H1 (cell line): ENCODE measurements at regions not wholly inside any gene's neighbourhood (a gene's known extent, or its start where the extent isn't known, plus 50 kb on each side); places are given as distances from the start of the nearest gene placed in this dataset.

Source experiments
- CTCF ChIA-PET: fragments of 300-600 bp; sonication (Branson Sonifier 250); formaldehyde crosslinking; loops from one replicate; lab custom pipeline; 2021; ENCODE audit not compliant: partially characterized antibody; lab: Charles Lee
- POLR2A ChIA-PET: fragments of 300-600 bp; sonication (Branson Sonifier 250); formaldehyde crosslinking; loops from one replicate; lab custom pipeline; 2021; ENCODE audit warnings: inconsistent platforms; ENCODE audit not compliant: partially characterized antibody; lab: Charles Lee
- DNase-seq, 2 experiments: peaks; one replicate each; pipeline versions ENCODE4 v3.0.0 to v3.0.0-alpha.2; 2010 to 2022; ENCODE audit warnings: low spot score in 2 of 2, low read depth in 1 of 2, mixed read lengths in 1 of 2
- FAIRE-seq: peaks from 2 replicates; lab custom pipeline; 2011; peaks lifted over from hg19 to GRCh38; lab: Jason Lieb, UNC
- H2AFZ ChIP-seq: 2 replicates; pipeline ENCODE4 v1.8.1; 2012; ENCODE audit warnings: low read length, inconsistent platforms
- H2AK5ac ChIP-seq: 2 replicates; pipeline ENCODE4 v1.6.1; 2013; ENCODE audit warnings: low read depth, low read length
- H2BK120ac ChIP-seq: replicated peaks from 2 replicates; pipeline ENCODE3; 2013; ENCODE audit warnings: low read depth, low read length, inconsistent platforms
- H2BK12ac ChIP-seq: 2 replicates; pipeline ENCODE4 v1.6.1; 2013; ENCODE audit warnings: low read depth, low read length
- H2BK15ac ChIP-seq: 2 replicates; pipeline ENCODE4 v1.6.1; 2013; ENCODE audit warnings: low read length
- H2BK20ac ChIP-seq: 2 replicates; pipeline ENCODE4 v1.6.1; 2013; ENCODE audit warnings: low read length
- H2BK5ac ChIP-seq: 2 replicates; pipeline ENCODE4 v1.6.1; 2013; ENCODE audit warnings: low read depth, low read length
- H3K14ac ChIP-seq: 2 replicates; pipeline ENCODE4 v1.6.1; 2013; ENCODE audit warnings: inconsistent platforms; ENCODE audit not compliant: insufficient read length
- H3K18ac ChIP-seq: 2 replicates; pipeline ENCODE4 v1.6.1; 2013; ENCODE audit warnings: low read length; ENCODE audit errors: extremely low read depth
- H3K23ac ChIP-seq: 2 replicates; pipeline ENCODE4 v1.6.1; 2013; ENCODE audit warnings: inconsistent platforms; ENCODE audit not compliant: insufficient read length
- H3K23me2 ChIP-seq: 2 replicates; pipeline ENCODE4 v1.6.1; 2013; ENCODE audit warnings: low read depth, low read length
- H3K27ac ChIP-seq: 2 replicates; pipeline ENCODE4 v1.6.1; 2011; ENCODE audit warnings: low read depth, low read length, inconsistent platforms
- H3K27me3 ChIP-seq, 4 experiments: replicated peaks in 1 of 4; 1 replicate in 1 of 4; 2 replicates in 3 of 4; pipeline versions ENCODE4 v1.6.1 to v1.8.1; 2011 to 2013; ENCODE audit warnings: low read length in 3 of 4, mild to moderate bottlenecking in 3 of 4, inconsistent platforms in 2 of 4, mixed read lengths in 2 of 4, moderate library complexity in 1 of 4; ENCODE audit not compliant: control insufficient read depth in 3 of 4, insufficient read depth in 3 of 4; ENCODE audit errors: extremely low read depth in 1 of 4
- H3K36me3 ChIP-seq, 4 experiments: 2 replicates each; pipeline versions ENCODE4 v1.6.1 to v1.8.1; 2011 to 2013; ENCODE audit warnings: mild to moderate bottlenecking in 4 of 4, low read length in 3 of 4, moderate library complexity in 2 of 4, control low read depth in 1 of 4, inconsistent platforms in 1 of 4; ENCODE audit not compliant: insufficient read depth in 4 of 4, control insufficient read depth in 2 of 4
- H3K4ac ChIP-seq: replicated peaks from 2 replicates; pipeline ENCODE3; 2013; ENCODE audit warnings: low read length, low read depth, mixed read lengths, inconsistent platforms; ENCODE audit not compliant: insufficient read length
- H3K4me1 ChIP-seq, 4 experiments: replicated peaks in 1 of 4; 1 replicate in 1 of 4; 2 replicates in 3 of 4; pipeline versions ENCODE4 v1.6.1 to v1.8.1; 2011 to 2013; ENCODE audit warnings: low read length in 3 of 4, inconsistent platforms in 2 of 4, mixed read lengths in 1 of 4; ENCODE audit not compliant: insufficient read depth in 4 of 4, control insufficient read depth in 3 of 4
- H3K4me2 ChIP-seq, 2 experiments: 2 replicates each; pipeline versions ENCODE4 v1.6.1 to v1.8.1; 2011 to 2013; ENCODE audit warnings: low read depth in 2 of 2, low read length in 2 of 2, control low read depth in 1 of 2, inconsistent platforms in 1 of 2, mild to moderate bottlenecking in 1 of 2; ENCODE audit not compliant: insufficient read depth in 1 of 2
- H3K4me3 ChIP-seq, 4 experiments: fragments of 200-600, 300-600 bp in 1 of 4; sonication (generic), shearing (Covaris generic), sonication (Bioruptor Twin) in 1 of 4; 2 replicates each; pipeline versions ENCODE4 v1.5.1 to v1.8.1; 2011 to 2016; ENCODE audit warnings: low read length in 4 of 4, low read depth in 3 of 4, control low read depth in 2 of 4, inconsistent platforms in 2 of 4, mild to moderate bottlenecking in 2 of 4, mixed read lengths in 1 of 4, moderate library complexity in 1 of 4; ENCODE audit not compliant: insufficient read depth in 2 of 4; ENCODE audit errors: extremely low read depth in 1 of 4
- H3K56ac ChIP-seq: replicated peaks from 2 replicates; pipeline ENCODE3; 2013; ENCODE audit warnings: low read depth, mild to moderate bottlenecking, mixed read lengths, low read length, inconsistent platforms; ENCODE audit not compliant: insufficient read length
- H3K79me1 ChIP-seq: 2 replicates; pipeline ENCODE4 v1.6.1; 2013; ENCODE audit warnings: low read depth, low read length, control low read depth
- H3K79me2 ChIP-seq, 2 experiments: 2 replicates each; pipeline versions ENCODE4 v1.6.1 to v1.8.1; 2012 to 2013; ENCODE audit warnings: low read length in 2 of 2, mild to moderate bottlenecking in 2 of 2, inconsistent platforms in 1 of 2; ENCODE audit not compliant: insufficient read depth in 2 of 2, control insufficient read depth in 1 of 2
- H3K9ac ChIP-seq, 4 experiments: replicated peaks in 1 of 4; 1 replicate in 1 of 4; 2 replicates in 3 of 4; pipeline versions ENCODE4 v1.6.1 to v1.8.1; 2011 to 2013; ENCODE audit warnings: low read depth in 3 of 4, low read length in 3 of 4, control low read depth in 2 of 4, mild to moderate bottlenecking in 2 of 4, moderate library complexity in 2 of 4, inconsistent platforms in 1 of 4; ENCODE audit errors: extremely low read depth in 1 of 4
- H3K9me3 ChIP-seq, 2 experiments: 2 replicates each; pipeline versions ENCODE4 v1.6.1 to v1.8.1; 2012 to 2013; ENCODE audit warnings: mild to moderate bottlenecking in 2 of 2, moderate library complexity in 2 of 2, control low read depth in 1 of 2, inconsistent platforms in 1 of 2, low read depth in 1 of 2, low read length in 1 of 2, mixed read lengths in 1 of 2; ENCODE audit not compliant: insufficient read depth in 2 of 2
- H4K20me1 ChIP-seq, 2 experiments: replicated peaks in 1 of 2; 2 replicates each; pipeline versions ENCODE3 to v1.8.1; 2011 to 2013; ENCODE audit warnings: inconsistent platforms in 2 of 2, low read length in 2 of 2, mild to moderate bottlenecking in 1 of 2; ENCODE audit not compliant: insufficient read depth in 2 of 2, control insufficient read depth in 1 of 2
- H4K5ac ChIP-seq: 2 replicates; pipeline ENCODE4 v1.6.1; 2013; ENCODE audit warnings: low read length, low read depth, mixed read lengths, inconsistent platforms; ENCODE audit not compliant: insufficient read length
- H4K8ac ChIP-seq: 2 replicates; pipeline ENCODE4 v1.8.0; 2013; ENCODE audit warnings: mild to moderate bottlenecking, moderate library complexity, low read length, inconsistent platforms; ENCODE audit not compliant: insufficient read depth; ENCODE audit errors: extremely low read depth
- H4K91ac ChIP-seq: replicated peaks from 2 replicates; pipeline ENCODE3; 2013; ENCODE audit warnings: low read length, mixed read lengths, inconsistent platforms; ENCODE audit not compliant: insufficient read length
- SP4 ChIP-seq: IDR thresholded peaks from 2 replicates; pipeline ENCODE4 v1.6.1; 2012; ENCODE audit warnings: low read length, inconsistent platforms
- TAF7 ChIP-seq: optimal IDR thresholded peaks from 2 replicates; pipeline ENCODE3; 2011; ENCODE audit warnings: low read depth, mild to moderate bottlenecking, inconsistent platforms, low read length, moderate library complexity, borderline replicate concordance
- WGBS, 2 experiments: shearing (Covaris generic) in 1 of 2; methylation state at CpG; one replicate each; pipeline versions ENCODE4 v1.1.6 to v1.1.7; 2013 to 2015; ENCODE audit warnings: low lambda C conversion rate in 2 of 2, mixed read lengths in 2 of 2, inconsistent platforms in 1 of 2, low coverage in 1 of 2, missing lambda C conversion rate in 1 of 2; ENCODE audit not compliant: insufficient replicate concordance in 2 of 2, insufficient coverage in 1 of 2, insufficient read length in 1 of 2; ENCODE audit errors: extremely low coverage in 1 of 2, missing lambda C conversion rate in 1 of 2; 5-methylcytosine and 5-hydroxymethylcytosine counted together
- TF ChIP-seq, protein P1 (sequence below): IDR thresholded peaks from 2 replicates; pipeline ENCODE4 v1.6.1; 2012; ENCODE audit warnings: low read length, inconsistent platforms

- H3K18ac ChIP-seq = no peak overlapping the region
- FAIRE-seq (no peak), DNase-seq (no peak)
- no peak overlapping the region for H2BK5ac ChIP-seq
- H3K4me2 ChIP-seq = no peak overlapping the region
- no peaks in the 10 kb centered on the region for H3K4me1 ChIP-seq
- no peak overlapping the region for H2BK15ac ChIP-seq
- no peak overlapping the region for H4K5ac ChIP-seq
- no peak overlapping the region for H4K8ac ChIP-seq
- H4K20me1 ChIP-seq = no peaks in the 10 kb centered on the region
- no peak overlapping the region for H3K27ac ChIP-seq
- H2BK12ac ChIP-seq = no peak overlapping the region
- no peaks in the 10 kb centered on the region for H3K23me2 ChIP-seq
- 91% methylated on average over 3 of the region's 3 CpGs; no CpG with 5 or more reads in 1 of the 2 experiments for WGBS, 2 experiments
- peaks cover 21 to 44% (median 28%) of the 10 kb centered on the region in 4 experiments for H3K27me3 ChIP-seq
- H3K36me3 ChIP-seq = no peaks in the 10 kb centered on the region
- H3K4me3 ChIP-seq = no peak overlapping the region
- no peaks in the 10 kb centered on the region for H3K9me3 ChIP-seq
- H4K91ac ChIP-seq = no peak overlapping the region
- no peak overlapping the region for H3K9ac ChIP-seq
- no peak overlapping the region for H3K23ac ChIP-seq
- H3K56ac ChIP-seq = no peak overlapping the region
- no peak overlapping the region for H2AK5ac ChIP-seq
- ChIA-PET CTCF (no interaction called here), POLR2A (no interaction called here)
- H2AFZ ChIP-seq = no peak overlapping the region
- no peak overlapping the region for H2BK120ac ChIP-seq
- TF ChIP-seq SP4 (no peak), TAF7 (no peak)
- TF ChIP-seq, protein P1, sequence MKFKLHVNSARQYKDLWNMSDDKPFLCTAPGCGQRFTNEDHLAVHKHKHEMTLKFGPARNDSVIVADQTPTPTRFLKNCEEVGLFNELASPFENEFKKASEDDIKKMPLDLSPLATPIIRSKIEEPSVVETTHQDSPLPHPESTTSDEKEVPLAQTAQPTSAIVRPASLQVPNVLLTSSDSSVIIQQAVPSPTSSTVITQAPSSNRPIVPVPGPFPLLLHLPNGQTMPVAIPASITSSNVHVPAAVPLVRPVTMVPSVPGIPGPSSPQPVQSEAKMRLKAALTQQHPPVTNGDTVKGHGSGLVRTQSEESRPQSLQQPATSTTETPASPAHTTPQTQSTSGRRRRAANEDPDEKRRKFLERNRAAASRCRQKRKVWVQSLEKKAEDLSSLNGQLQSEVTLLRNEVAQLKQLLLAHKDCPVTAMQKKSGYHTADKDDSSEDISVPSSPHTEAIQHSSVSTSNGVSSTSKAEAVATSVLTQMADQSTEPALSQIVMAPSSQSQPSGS = no peak
- no peak overlapping the region for H3K14ac ChIP-seq
- no peaks in the 10 kb centered on the region for H3K79me2 ChIP-seq
- no peak overlapping the region for H2BK20ac ChIP-seq
- no peaks in the 10 kb centered on the region for H3K79me1 ChIP-seq
- no peak overlapping the region for H3K4ac ChIP-seq
Measured at GRCh38 chr10:9091530-9092093, 1037.1 kb downstream of the GATA3 start.
